K562 (cell line): ENCODE measurements at regions not wholly inside any gene's neighbourhood (a gene's known extent, or its start where the extent isn't known, plus 50 kb on each side); places are given as distances from the start of the nearest gene placed in this dataset.

Source experiments
- ATAC-seq: fragments of 200-7000 bp; cut with Tn5 transposase; 3 replicates; pipeline ENCODE4 v1.9.1; 2020; ENCODE audit warnings: moderate library complexity
- BruUV-seq: library from RNA; stranded (reverse); fragments of 400-500 nt; replicated peaks from 2 replicates; lab custom pipeline; 2021; lab: Mats Ljungman, UMichigan
- CTCF ChIA-PET: fragments of 300-600 bp; formaldehyde crosslinking; extraction: SDS; loops from one replicate; lab custom pipeline; 2021; ENCODE audit warnings: low intra/inter-chr PET ratio; lab: Yijun Ruan, JAX
- POLR2A ChIA-PET: fragments of 300-600, 350-650 bp; sonication (Branson Sonifier 250); formaldehyde crosslinking; extraction: SDS; loops from one replicate; lab custom pipeline; 2021; ENCODE audit warnings: antibody characterized with exemption, inconsistent platforms; lab: Yijun Ruan, JAX
- DNase-seq, 4 experiments: peaks; one replicate each; pipeline versions ENCODE4 v3.0.0 to v3.0.0-alpha.2; 2011 to 2018; ENCODE audit warnings: low spot score in 3 of 4, mixed read lengths in 3 of 4; ENCODE audit errors: extremely low read depth in 1 of 4
- FAIRE-seq: peaks from 2 replicates; lab custom pipeline; 2011; peaks lifted over from hg19 to GRCh38; lab: Jason Lieb, UNC
- H2AFZ ChIP-seq: 2 replicates; pipeline ENCODE4 v1.6.0; 2011; ENCODE audit warnings: low read depth, low read length, control low read depth, inconsistent platforms
- H3K27ac ChIP-seq: fragments of 200-600 bp; 3 replicates; pipeline ENCODE4 v1.8.0; 2011; ENCODE audit warnings: low read depth, mild to moderate bottlenecking, control low read depth, inconsistent platforms, low read length, moderate library complexity, mixed read lengths; ENCODE audit errors: extremely low read depth
- H3K27me3 ChIP-seq, 2 experiments: fragments of 300-600 bp in 1 of 2; 2 replicates in 1 of 2; 3 replicates in 1 of 2; pipeline versions ENCODE4 v1.6.0 to v1.8.0; 2011; ENCODE audit warnings: inconsistent platforms in 2 of 2, low read length in 2 of 2, mild to moderate bottlenecking in 1 of 2, mixed read lengths in 1 of 2, moderate library complexity in 1 of 2; ENCODE audit not compliant: control insufficient read depth in 2 of 2, insufficient read depth in 2 of 2
- H3K36me3 ChIP-seq: fragments of 300-600 bp; 3 replicates; pipeline ENCODE4 v1.8.0; 2011; ENCODE audit warnings: mild to moderate bottlenecking, low read length, inconsistent platforms; ENCODE audit not compliant: control insufficient read depth, insufficient read depth
- H3K4me1 ChIP-seq, 2 experiments: fragments of 200-600 bp in 1 of 2; replicated peaks in 1 of 2; 2 replicates in 1 of 2; 3 replicates in 1 of 2; pipeline versions ENCODE4 v1.5.1 to v1.8.0; 2011; ENCODE audit warnings: inconsistent platforms in 2 of 2, low read length in 2 of 2, mild to moderate bottlenecking in 1 of 2, mixed read lengths in 1 of 2, moderate library complexity in 1 of 2; ENCODE audit not compliant: control insufficient read depth in 2 of 2, insufficient read depth in 2 of 2
- H3K4me2 ChIP-seq: 2 replicates; pipeline ENCODE4 v1.6.1; 2011; ENCODE audit warnings: low read length, control low read depth, inconsistent platforms, mixed read lengths; ENCODE audit not compliant: insufficient read depth
- H3K4me3 ChIP-seq: fragments of 200-600 bp; sonication (generic), shearing (Covaris generic); 2 replicates; pipeline ENCODE4 v1.5.1; 2016; ENCODE audit warnings: control low read depth, inconsistent platforms
- H3K79me2 ChIP-seq: fragments of 200-600 bp; 3 replicates; pipeline ENCODE4 v1.8.0; 2011; ENCODE audit warnings: low read length, inconsistent platforms; ENCODE audit not compliant: control insufficient read depth, insufficient read depth
- H3K9ac ChIP-seq, 2 experiments: 2 replicates each; pipeline versions ENCODE4 v1.6.0 to v1.6.1; 2011; ENCODE audit warnings: low read depth in 2 of 2, low read length in 2 of 2, control low read depth in 1 of 2, inconsistent platforms in 1 of 2, mild to moderate bottlenecking in 1 of 2, mixed read lengths in 1 of 2; ENCODE audit not compliant: insufficient read depth in 1 of 2
- H3K9me1 ChIP-seq: one replicate; pipeline ENCODE4 v1.6.0; 2011; ENCODE audit warnings: inconsistent platforms, mild to moderate bottlenecking, low read length, moderate library complexity; ENCODE audit not compliant: control insufficient read depth, insufficient read depth
- H3K9me3 ChIP-seq: replicated peaks from 2 replicates; pipeline ENCODE4 v1.5.1; 2011; ENCODE audit warnings: low read depth, low read length, inconsistent platforms; ENCODE audit not compliant: control insufficient read depth, insufficient read depth
- H4K20me1 ChIP-seq: replicated peaks from 2 replicates; pipeline ENCODE4 v1.6.1; 2011; ENCODE audit warnings: low read length, inconsistent platforms, mixed read lengths; ENCODE audit not compliant: control insufficient read depth, insufficient read depth
- CBX8 ChIP-seq: fragments of 200-600 bp; sonication (generic); IDR thresholded peaks from 2 replicates; pipeline ENCODE4 v1.6.1; 2012; ENCODE audit warnings: borderline replicate concordance, mixed run types, low read depth, mild to moderate bottlenecking, moderate library complexity, mixed read lengths, low read length, control low read depth, inconsistent platforms; ENCODE audit not compliant: poor library complexity, severe bottlenecking; ENCODE audit errors: extremely low read depth
- EWSR1 ChIP-seq: fragments of 450-650 bp; IDR thresholded peaks from 2 replicates; pipeline ENCODE4 v1.6.1; 2018; ENCODE audit warnings: borderline replicate concordance, mild to moderate bottlenecking, low read depth, moderate library complexity; ENCODE audit not compliant: partially characterized antibody
- EZH2 ChIP-seq: IDR thresholded peaks from 2 replicates; pipeline ENCODE4 v1.6.1; 2012; ENCODE audit warnings: low read depth, mild to moderate bottlenecking, inconsistent platforms, low read length, borderline replicate concordance
- HOXB6 ChIP-seq: fragments of 250-450 bp; sonication (Bioruptor Pico); IDR thresholded peaks from 2 replicates; pipeline ENCODE4 v1.5.1; 2022; ENCODE audit warnings: mild to moderate bottlenecking, borderline replicate concordance
- KAT7 ChIP-seq: sonication (generic); formaldehyde crosslinking; IDR thresholded peaks from 2 replicates; pipeline ENCODE4 v1.8.0; 2022; ENCODE audit warnings: missing genetic modification reagents, mild to moderate bottlenecking, borderline replicate concordance
- NFYB ChIP-seq: IDR thresholded peaks from 2 replicates; pipeline ENCODE4 v1.6.1; 2011; ENCODE audit warnings: mild to moderate bottlenecking, moderate library complexity; ENCODE audit not compliant: insufficient read length; ENCODE audit errors: extremely low read depth
- POLR2AphosphoS5 ChIP-seq: IDR thresholded peaks from 2 replicates; pipeline ENCODE4 v1.6.1; 2011; ENCODE audit warnings: mild to moderate bottlenecking, low read depth, low read length, moderate library complexity; ENCODE audit not compliant: control insufficient read depth, insufficient read depth
- SNAPC5 ChIP-seq: fragments of 250-450 bp; sonication (Bioruptor Pico); IDR thresholded peaks from 2 replicates; pipeline ENCODE4 v1.8.0; 2021; ENCODE audit warnings: moderate library complexity, mild to moderate bottlenecking, inconsistent platforms
- ZBTB49 ChIP-seq: sonication (generic); formaldehyde crosslinking; IDR thresholded peaks from 2 replicates; pipeline ENCODE4 v1.8.0; 2022; ENCODE audit warnings: missing genetic modification reagents, mild to moderate bottlenecking, borderline replicate concordance
- ZFP36 ChIP-seq: fragments of 150-350 bp; IDR thresholded peaks from 2 replicates; pipeline ENCODE4 v1.6.1; 2018; ENCODE audit warnings: low read length, low read depth; ENCODE audit not compliant: partially characterized antibody
- WGBS: fragments of 100-300 bp; shearing (Covaris generic); methylation state at CpG from one replicate; pipeline ENCODE4 v1.1.6; 2016; ENCODE audit warnings: low coverage, mixed read lengths; ENCODE audit not compliant: insufficient coverage; ENCODE audit errors: missing lambda C conversion rate; 5-methylcytosine and 5-hydroxymethylcytosine counted together
- in situ Hi-C: fragments of 300-500 bp; cut with MboI; formaldehyde crosslinking; loops from 4 replicates; pipeline ENCODE4 v1.15.0; 2018; ENCODE audit warnings: inconsistent platforms, mixed read lengths
- intact Hi-C: fragments of 100-400 bp; cut with micrococcal nuclease; formaldehyde crosslinking; loops from 2 replicates; pipeline ENCODE4 v1.14.2; 2022

- Histone ChIP-seq H3K79me2 (no peaks in the 10 kb centered on the region), H3K9me3 (no peaks in the 10 kb centered on the region; the same call in 1 of the 2 replicates), H4K20me1 (no peaks in the 10 kb centered on the region), H3K9me1 (no peaks in the 10 kb centered on the region), H3K27me3 (no peaks in the 10 kb centered on the region), H3K9ac (no peak overlapping the region), H3K36me3 (no peaks in the 10 kb centered on the region), H3K4me1 (no peaks in the 10 kb centered on the region), H2AFZ (no peak overlapping the region), H3K4me3 (no peak overlapping the region), H3K27ac (no peak overlapping the region), H3K4me2 (no peak overlapping the region)
- in situ Hi-C loops (no loop called here), intact Hi-C loops (no loop called here)
- no peak for DNase-seq
- ATAC-seq: no peak
- FAIRE-seq: no peak
- WGBS: 0% methylated on average over 3 of the region's 3 CpGs
- no peak for TF ChIP-seq HOXB6 (CRISPR knock-in tag)
- no peak for TF ChIP-seq EZH2
- no peak for TF ChIP-seq SNAPC5 (CRISPR knock-in tag)
- no peak for TF ChIP-seq KAT7 (CRISPR knock-in tag)
- no peak for TF ChIP-seq POLR2AphosphoS5
- no peak for TF ChIP-seq CBX8
- TF ChIP-seq EWSR1: no peak
- no peak for TF ChIP-seq ZBTB49 (CRISPR knock-in tag)
- no peak for TF ChIP-seq NFYB
- TF ChIP-seq ZFP36: no peak
- ChIA-PET POLR2A (no interaction called here), CTCF (no interaction called here)
- no TSS peak for BruUV-seq
Measured at GRCh38 chr1:106304106-106304505, 752.4 kb upstream of the PRMT6 start.
